ENCODE measurements at regions not wholly inside any gene's neighbourhood (a gene's known extent, or its start where the extent isn't known, plus 50 kb on each side); places are given as distances from the start of the nearest gene placed in this dataset.

GRCh38 chr4:153137677-153138630 lies 66.3 kb upstream of the TRIM2 start:
- Histone ChIP-seq H3K36me3 (ENCODE audit: control insufficient read depth, insufficient read depth, low read length) (no peaks in the 10 kb centered on the region; the same call in 1 of the 2 replicates), H3K9me3 (no peaks in the 10 kb centered on the region), H3K27me3 (replicated peaks; ENCODE audit: control insufficient read depth, insufficient read depth, low read length) (no peaks in the 10 kb centered on the region), H3K4me3 (ENCODE audit: low read depth, low read length) (no peak overlapping the region), H3K4me1 (peaks cover 18% of the 10 kb centered on the region)
- BruUV-seq (replicated peaks), result no TSS peak
- intact Hi-C loops (cut with micrococcal nuclease; ENCODE audit: unreplicated experiment), result no loop called here
- ChIA-PET POLR2A (no interaction called here), CTCF (no interaction called here)
- Mint-ChIP-seq H3K4me1 (ENCODE audit: low read depth, unreplicated experiment) (peaks cover 26% of the 10 kb centered on the region), H3K9me3 (ENCODE audit: unreplicated experiment) (no peaks in the 10 kb centered on the region), H3K27ac (ENCODE audit: unreplicated experiment) (no peak overlapping the region), H3K27me3 (ENCODE audit: insufficient read depth, unreplicated experiment) (no peaks in the 10 kb centered on the region), H3K36me3 (ENCODE audit: insufficient read depth, unreplicated experiment) (peaks cover 16% of the 10 kb centered on the region), H3K4me3 (ENCODE audit: unreplicated experiment) (no peak overlapping the region)
- no peak for DNase-seq
- TF ChIP-seq, protein P1, sequence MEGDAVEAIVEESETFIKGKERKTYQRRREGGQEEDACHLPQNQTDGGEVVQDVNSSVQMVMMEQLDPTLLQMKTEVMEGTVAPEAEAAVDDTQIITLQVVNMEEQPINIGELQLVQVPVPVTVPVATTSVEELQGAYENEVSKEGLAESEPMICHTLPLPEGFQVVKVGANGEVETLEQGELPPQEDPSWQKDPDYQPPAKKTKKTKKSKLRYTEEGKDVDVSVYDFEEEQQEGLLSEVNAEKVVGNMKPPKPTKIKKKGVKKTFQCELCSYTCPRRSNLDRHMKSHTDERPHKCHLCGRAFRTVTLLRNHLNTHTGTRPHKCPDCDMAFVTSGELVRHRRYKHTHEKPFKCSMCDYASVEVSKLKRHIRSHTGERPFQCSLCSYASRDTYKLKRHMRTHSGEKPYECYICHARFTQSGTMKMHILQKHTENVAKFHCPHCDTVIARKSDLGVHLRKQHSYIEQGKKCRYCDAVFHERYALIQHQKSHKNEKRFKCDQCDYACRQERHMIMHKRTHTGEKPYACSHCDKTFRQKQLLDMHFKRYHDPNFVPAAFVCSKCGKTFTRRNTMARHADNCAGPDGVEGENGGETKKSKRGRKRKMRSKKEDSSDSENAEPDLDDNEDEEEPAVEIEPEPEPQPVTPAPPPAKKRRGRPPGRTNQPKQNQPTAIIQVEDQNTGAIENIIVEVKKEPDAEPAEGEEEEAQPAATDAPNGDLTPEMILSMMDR (IDR thresholded peaks at IDR 0.05; ENCODE audit: insufficient read depth in 1 of 2, low read depth in 1 of 2, low read length in 1 of 2, severe bottlenecking in 1 of 2, unreplicated experiment in 1 of 2), result no peak

GRCh38 chr4:153138736-153139135 lies 65.5 kb upstream of the TRIM2 start:
- no peak overlapping the region for H3K27ac Mint-ChIP-seq (ENCODE audit: unreplicated experiment)
- peaks cover 16% of the 10 kb centered on the region for H3K36me3 Mint-ChIP-seq (ENCODE audit: insufficient read depth, unreplicated experiment)
- H3K27me3 Mint-ChIP-seq (ENCODE audit: insufficient read depth, unreplicated experiment), result no peaks in the 10 kb centered on the region
- Histone ChIP-seq H3K4me3 (ENCODE audit: low read depth, low read length) (no peak overlapping the region), H3K27me3 (replicated peaks; ENCODE audit: control insufficient read depth, insufficient read depth, low read length) (no peaks in the 10 kb centered on the region), H3K4me1 (peaks cover 26% of the 10 kb centered on the region), H3K36me3 (ENCODE audit: control insufficient read depth, insufficient read depth, low read length) (no peaks in the 10 kb centered on the region; the same call in 1 of the 2 replicates), H3K9me3 (no peaks in the 10 kb centered on the region)
- H3K9me3 Mint-ChIP-seq (ENCODE audit: unreplicated experiment), result no peaks in the 10 kb centered on the region
- ChIA-PET POLR2A (no interaction called here), CTCF (no interaction called here)
- no peak overlapping the region for H3K4me3 Mint-ChIP-seq (ENCODE audit: unreplicated experiment)
- TF ChIP-seq, protein P1 (IDR thresholded peaks at IDR 0.05; ENCODE audit: insufficient read depth in 1 of 2, low read depth in 1 of 2, low read length in 1 of 2, severe bottlenecking in 1 of 2, unreplicated experiment in 1 of 2), result no peak
- DNase-seq, result no peak
- H3K4me1 Mint-ChIP-seq (ENCODE audit: low read depth, unreplicated experiment), result peaks cover 28% of the 10 kb centered on the region
- BruUV-seq (replicated peaks), result no TSS peak
- intact Hi-C loops (cut with micrococcal nuclease; ENCODE audit: unreplicated experiment), result no loop called here

GRCh38 chr4:153140294-153140693 lies 63.9 kb upstream of the TRIM2 start:
- Mint-ChIP-seq H3K9me3 (ENCODE audit: unreplicated experiment) (no peaks in the 10 kb centered on the region), H3K36me3 (ENCODE audit: insufficient read depth, unreplicated experiment) (peaks cover 6% of the 10 kb centered on the region), H3K4me1 (ENCODE audit: low read depth, unreplicated experiment) (peaks cover 20% of the 10 kb centered on the region), H3K4me3 (ENCODE audit: unreplicated experiment) (no peak overlapping the region), H3K27me3 (ENCODE audit: insufficient read depth, unreplicated experiment) (no peaks in the 10 kb centered on the region), H3K27ac (ENCODE audit: unreplicated experiment) (no peak overlapping the region)
- TF ChIP-seq, protein P1 (IDR thresholded peaks at IDR 0.05; ENCODE audit: insufficient read depth in 1 of 2, low read depth in 1 of 2, low read length in 1 of 2, severe bottlenecking in 1 of 2, unreplicated experiment in 1 of 2), result no peak
- ChIA-PET CTCF (no interaction called here), POLR2A (no interaction called here)
- Histone ChIP-seq H3K27me3 (replicated peaks; ENCODE audit: control insufficient read depth, insufficient read depth, low read length) (no peaks in the 10 kb centered on the region), H3K36me3 (ENCODE audit: control insufficient read depth, insufficient read depth, low read length) (no peaks in the 10 kb centered on the region), H3K9me3 (no peaks in the 10 kb centered on the region), H3K4me1 (peaks cover 13% of the 10 kb centered on the region), H3K4me3 (ENCODE audit: low read depth, low read length) (no peak overlapping the region)
- intact Hi-C loops (cut with micrococcal nuclease; ENCODE audit: unreplicated experiment), result loop anchor here (5.0 kb wide), 2 partner anchors 132 to 502 kb away; no protein-coding TSS in a partner anchor
- no peak for DNase-seq
- BruUV-seq (replicated peaks), result no TSS peak

Measured in Caco-2 (cell line).